Body of pancreas (tissue), 4 donors: ENCODE measurements at regions not wholly inside any gene's neighbourhood (a gene's known extent, or its start where the extent isn't known, plus 50 kb on each side); places are given as distances from the start of the nearest gene placed in this dataset.

Experiments
- CTCF ChIP-seq, 7 experiments: fragments of 450-650 bp in 4 of 7; fragments of 200-600 bp in 3 of 7; sonication (generic) in 3 of 7; IDR thresholded peaks; one replicate each; pipeline ENCODE4 v1.5.1; 2016 to 2019; ENCODE audit warnings: antibody characterized with exemption in 7 of 7
- POLR2A ChIP-seq, 3 donors: fragments of 450-650 bp; IDR thresholded peaks; one replicate each; pipeline ENCODE4 v1.6.1; 2016; ENCODE audit warnings: antibody characterized with exemption in 3 of 3, mild to moderate bottlenecking in 2 of 3

- TF ChIP-seq CTCF (IDR thresholded peaks at IDR 0.05) = no peak
- no peak for TF ChIP-seq POLR2A (IDR thresholded peaks at IDR 0.05)
These were observed 125.7 kb upstream of the CHST15 start for GRCh38 chr10:124219062-124219461.
